ENCODE measurements at regions not wholly inside any gene's neighbourhood (a gene's known extent, or its start where the extent isn't known, plus 50 kb on each side); places are given as distances from the start of the nearest gene placed in this dataset.
A peak's percentile ranks its signal among the peaks of the same experiment; 100 is the strongest.
"Not testable (repeated sequence)": the region's sequence is repeated elsewhere in the genome, so short reads cannot be mapped to it uniquely, and the experiment has no call there.

- DNase-seq: no peak
These were observed 648.9 kb upstream of the GBE1 start for GRCh38 chr3:82410366-82410765.

GRCh38 chr3:82409842-82410241 lies 648.4 kb upstream of the GBE1 start:
- no peak for DNase-seq

GRCh38 chr3:82392203-82392775 lies 630.8 kb upstream of the GBE1 start:
- no peak for DNase-seq

DNA sequence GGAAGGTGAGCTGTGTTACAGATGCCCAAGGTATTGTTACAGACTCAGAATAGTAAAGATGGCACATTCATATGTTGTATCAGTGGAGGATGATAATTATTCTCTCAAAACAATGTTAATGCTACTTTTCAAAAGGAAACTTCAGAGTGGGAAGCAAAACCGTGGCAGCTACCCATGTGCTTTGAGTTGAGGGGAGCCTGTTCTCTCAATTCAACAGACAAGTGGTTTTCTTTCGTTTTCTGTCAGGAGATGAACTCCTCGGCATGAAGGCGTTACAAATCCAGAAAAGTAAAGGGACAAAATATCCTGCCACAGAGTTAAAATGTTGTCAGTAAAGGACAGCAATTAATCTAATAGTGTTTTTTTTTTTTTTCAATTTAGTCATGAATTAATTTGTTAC lies 629.4 kb upstream of the GBE1 start:
- no peak for DNase-seq

DNA sequence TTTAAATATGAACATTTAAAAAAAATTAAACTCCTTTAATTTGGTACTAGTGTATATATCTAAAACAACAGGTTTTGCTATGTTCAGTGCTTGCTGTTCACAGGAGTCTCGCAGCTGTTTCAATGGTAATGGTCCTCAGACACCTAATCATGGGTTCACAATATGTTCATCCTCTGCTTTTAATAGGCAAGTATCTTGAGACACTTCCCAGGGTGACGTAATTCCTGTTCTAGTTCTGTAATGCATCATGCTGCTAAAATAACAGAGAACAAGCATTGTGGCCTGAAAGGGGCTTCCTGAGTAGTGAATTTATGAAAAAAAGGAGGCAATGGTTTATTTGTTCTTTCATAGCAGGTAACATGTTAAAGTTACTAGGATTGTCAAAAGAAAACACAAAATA lies 625.2 kb upstream of the GBE1 start:
- DNase-seq: peak; percentile 20

DNA sequence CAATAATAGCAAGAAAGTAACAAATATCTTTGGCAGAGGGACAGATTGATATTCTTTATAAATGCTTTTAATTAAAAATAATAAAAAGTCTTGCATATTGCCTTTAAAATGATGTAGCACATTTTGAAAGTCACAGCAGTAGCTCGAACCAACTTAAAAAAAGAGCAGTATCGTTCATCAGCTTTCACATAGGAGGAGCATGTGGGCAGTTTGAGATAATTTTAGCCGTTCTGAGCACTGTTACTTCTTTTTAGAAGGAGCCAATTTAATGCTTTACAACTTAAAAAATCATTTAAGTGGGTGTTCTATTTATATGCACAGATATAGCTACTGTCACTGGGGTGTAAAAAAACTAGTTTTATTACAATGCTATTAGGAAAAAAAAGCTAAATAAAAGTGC lies 622.7 kb upstream of the GBE1 start:
- no peak for DNase-seq

GRCh38 chr3:82382831-82383230 lies 621.4 kb upstream of the GBE1 start:
- no peak for DNase-seq

- DNase-seq: peak; percentile 31
These were observed 616.9 kb upstream of the GBE1 start for GRCh38 chr3:82378392-82378791.

DNA sequence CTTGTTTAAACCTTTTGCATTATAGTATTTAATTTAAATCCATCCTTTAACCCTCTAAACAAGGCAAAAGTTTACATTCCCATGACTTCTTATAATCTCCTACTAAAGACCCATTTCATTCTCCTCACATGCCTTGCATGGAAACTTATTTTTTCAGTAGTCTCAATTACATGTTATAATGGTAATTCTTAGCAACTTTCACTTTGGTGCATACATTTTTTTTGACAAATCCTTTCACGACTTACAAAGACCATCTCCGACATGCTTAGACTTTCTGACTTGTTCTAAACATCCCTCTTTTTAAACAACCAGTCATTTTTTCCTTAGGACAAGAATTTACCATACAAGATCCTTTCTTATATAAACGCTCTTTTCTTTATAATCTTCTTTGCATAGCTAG lies 615.4 kb upstream of the GBE1 start:
- no peak for DNase-seq

- DNase-seq: not testable (repeated sequence)
These were observed 612.4 kb upstream of the GBE1 start for GRCh38 chr3:82373833-82374232.

DNA sequence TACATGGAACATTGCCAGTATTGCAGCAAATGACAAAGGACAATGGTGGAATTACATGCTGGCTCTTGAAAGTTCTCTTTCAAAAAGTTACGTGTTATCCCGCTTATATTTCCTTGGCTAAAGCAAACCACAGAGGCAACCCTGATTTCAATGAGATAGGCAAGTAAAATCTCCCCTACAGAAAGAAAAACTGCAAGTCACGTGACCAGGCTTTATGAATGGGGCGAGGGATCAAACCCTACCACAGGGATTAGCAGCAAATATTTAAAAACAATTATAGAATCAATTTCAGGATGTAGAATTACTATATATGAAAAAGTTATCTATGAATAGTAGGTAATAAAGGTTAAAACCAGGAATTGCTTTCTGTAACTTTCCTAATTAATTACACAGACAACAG lies 603.4 kb upstream of the GBE1 start:
- no peak for DNase-seq

- DNase-seq: no peak
These were observed 601.7 kb upstream of the GBE1 start for GRCh38 chr3:82363131-82363530.

- no peak for DNase-seq
These were observed 593.8 kb upstream of the GBE1 start for GRCh38 chr3:82355228-82355627.

DNA sequence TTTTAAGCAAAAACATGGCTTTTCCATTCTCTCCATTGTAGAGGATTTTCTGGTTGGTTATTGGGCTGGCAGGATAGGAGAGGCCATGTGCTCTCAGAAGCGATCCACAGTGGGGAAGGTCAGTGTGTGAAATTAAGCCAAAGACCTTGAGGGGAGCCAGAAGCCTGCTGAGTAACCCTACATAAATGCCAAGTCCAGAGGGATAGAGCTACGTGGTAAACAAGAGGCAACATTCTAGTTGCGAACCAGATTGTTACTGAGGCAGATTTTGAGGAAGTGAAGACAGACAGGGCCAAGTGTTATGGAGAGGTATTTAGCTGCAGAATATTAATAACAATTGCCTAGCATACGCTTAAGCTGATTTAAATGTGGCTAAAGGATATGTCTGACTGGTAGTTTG lies 592.8 kb upstream of the GBE1 start:
- no peak for DNase-seq

DNA sequence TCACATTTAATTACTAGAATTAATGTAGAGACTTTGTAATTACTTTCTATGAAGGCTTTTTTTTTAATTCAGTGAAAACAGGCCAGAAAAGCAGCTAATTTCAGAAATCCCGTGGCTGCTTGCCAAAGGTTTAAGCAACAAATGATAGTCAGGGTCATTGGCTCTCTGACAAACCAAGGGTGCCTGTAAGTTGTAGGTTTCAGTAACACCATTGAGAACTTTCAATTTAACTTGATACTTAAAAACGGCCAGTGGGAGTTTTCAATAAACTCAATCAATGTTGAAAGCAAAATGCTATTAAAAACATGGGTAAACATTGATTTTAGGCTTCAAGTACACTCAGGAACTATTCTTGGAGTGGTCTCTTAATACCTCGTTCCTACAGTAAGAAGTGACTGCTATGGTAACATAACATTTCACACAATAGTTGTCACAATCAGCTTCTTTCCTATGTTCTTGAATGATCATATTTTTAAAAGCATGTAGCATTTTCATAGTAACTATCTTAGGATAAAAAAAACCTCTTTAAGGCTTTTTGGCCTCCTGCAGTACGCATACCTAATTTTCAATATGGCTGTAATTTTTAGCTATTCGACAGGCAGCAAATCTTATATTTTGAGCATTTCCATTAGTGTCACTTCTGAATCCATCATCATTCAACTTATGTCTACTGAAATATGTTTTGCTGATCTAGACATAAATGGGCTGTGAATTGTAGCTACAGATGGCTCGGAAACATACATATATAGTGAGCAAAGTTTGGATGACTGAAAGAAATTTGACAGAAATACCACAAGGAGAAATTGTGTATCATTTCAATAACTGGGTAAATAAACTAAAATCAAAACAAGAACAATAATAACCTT lies 592.1 kb upstream of the GBE1 start:
- no peak for DNase-seq

DNA sequence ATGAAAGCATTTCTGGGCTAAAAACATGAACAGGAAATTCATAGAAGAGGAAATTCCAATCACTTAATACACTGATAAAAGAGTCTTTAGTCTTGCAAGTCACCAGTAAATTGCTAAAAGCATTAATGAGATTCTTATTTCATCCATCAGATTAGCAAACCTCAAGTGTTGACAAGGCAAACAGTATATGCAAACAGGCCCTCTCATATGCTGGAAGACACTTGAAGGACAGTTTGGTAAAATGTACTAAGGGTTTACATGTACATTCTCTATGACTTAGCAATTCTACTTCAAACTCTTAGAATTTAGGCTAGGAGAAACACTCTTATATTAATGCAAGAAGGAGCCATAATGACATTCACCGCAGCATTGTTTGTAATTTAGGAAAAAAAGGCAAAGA lies 586.1 kb upstream of the GBE1 start:
- no peak for DNase-seq

GRCh38 chr3:82342521-82342920 lies 581.1 kb upstream of the GBE1 start:
- DNase-seq: no peak

- DNase-seq: no peak
These were observed 567.9 kb upstream of the GBE1 start for GRCh38 chr3:82329300-82329699.

GRCh38 chr3:82311901-82312300 lies 550.5 kb upstream of the GBE1 start:
- no peak for DNase-seq

- DNase-seq: no peak
These were observed 547.3 kb upstream of the GBE1 start for GRCh38 chr3:82308755-82309154.

- no peak for DNase-seq
These were observed 544.7 kb upstream of the GBE1 start for GRCh38 chr3:82306189-82306588.

- no peak for DNase-seq
These were observed 533.2 kb upstream of the GBE1 start for GRCh38 chr3:82294609-82295008.

- no peak for DNase-seq
These were observed 532.4 kb upstream of the GBE1 start for GRCh38 chr3:82293867-82294266.

DNA sequence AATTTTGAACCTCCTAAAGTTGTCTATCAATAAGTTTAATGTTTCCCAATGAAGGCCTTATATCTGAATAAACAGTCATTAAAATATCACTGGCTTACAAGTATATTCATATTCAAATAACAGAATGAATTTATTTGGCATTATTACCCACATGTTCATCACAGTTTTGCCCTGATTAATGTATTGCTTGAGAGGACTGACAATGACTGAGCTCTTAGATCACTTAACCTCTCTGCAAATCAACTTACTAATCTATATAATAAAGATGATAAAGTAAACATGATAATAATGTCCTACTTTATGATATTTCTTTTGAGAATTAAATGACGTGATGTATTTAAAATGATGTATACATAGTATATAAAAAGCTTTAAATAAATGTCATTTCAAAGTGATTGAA lies 532.0 kb upstream of the GBE1 start:
- DNase-seq: no peak

Data from muscle of arm (tissue), 1 donor.